MM.1S (cell line): ENCODE measurements at regions not wholly inside any gene's neighbourhood (a gene's known extent, or its start where the extent isn't known, plus 50 kb on each side); places are given as distances from the start of the nearest gene placed in this dataset.

ENCODE experiments used
- EZH2 ChIP-seq: fragments of 300-600 bp; sonication (generic); optimal IDR thresholded peaks from 2 replicates; pipeline ENCODE3; 2017; ENCODE audit warnings: low read depth, mild to moderate bottlenecking, antibody characterized with exemption, low read length, mixed read lengths
- TF ChIP-seq, protein P1 (sequence below): fragments of 300-600 bp; sonication (generic); IDR thresholded peaks from 2 replicates; pipeline ENCODE4 v1.5.1; 2016; ENCODE audit warnings: antibody characterized with exemption, low read length, mixed read lengths

DNA sequence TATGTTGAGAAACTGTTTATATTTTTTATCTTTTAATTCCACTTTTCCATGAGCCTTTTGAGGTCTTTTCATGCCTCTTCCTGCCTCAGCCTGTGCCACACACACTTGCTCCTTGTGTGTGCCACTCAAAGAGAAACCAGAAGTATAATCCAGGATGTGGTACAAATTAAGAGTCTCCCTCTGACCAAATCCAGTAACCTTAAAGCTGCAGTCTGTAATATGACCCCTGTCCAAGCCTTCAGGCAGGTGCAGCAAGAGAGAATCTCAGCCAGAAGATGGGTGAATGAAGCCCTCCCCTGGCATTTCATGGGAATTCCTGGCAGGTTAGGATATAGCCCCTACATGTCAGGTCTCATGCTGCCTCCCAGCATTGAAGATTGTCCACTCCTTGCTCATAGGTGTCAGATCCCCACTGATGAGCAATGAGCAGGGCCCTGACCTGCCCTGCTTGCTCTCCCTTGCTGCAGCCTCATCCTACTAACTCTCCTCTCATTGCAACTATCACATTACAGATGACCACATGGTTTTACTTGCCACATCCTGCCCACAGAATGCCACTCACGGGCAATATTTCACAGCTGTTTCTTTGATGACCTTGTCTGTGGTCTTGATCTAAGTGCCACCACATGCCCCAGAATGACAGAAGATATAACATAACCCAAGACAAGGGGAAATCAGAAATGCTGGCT lies 169.3 kb downstream of the SEC16B start:
- no peak for TF ChIP-seq EZH2
- TF ChIP-seq, protein P1, sequence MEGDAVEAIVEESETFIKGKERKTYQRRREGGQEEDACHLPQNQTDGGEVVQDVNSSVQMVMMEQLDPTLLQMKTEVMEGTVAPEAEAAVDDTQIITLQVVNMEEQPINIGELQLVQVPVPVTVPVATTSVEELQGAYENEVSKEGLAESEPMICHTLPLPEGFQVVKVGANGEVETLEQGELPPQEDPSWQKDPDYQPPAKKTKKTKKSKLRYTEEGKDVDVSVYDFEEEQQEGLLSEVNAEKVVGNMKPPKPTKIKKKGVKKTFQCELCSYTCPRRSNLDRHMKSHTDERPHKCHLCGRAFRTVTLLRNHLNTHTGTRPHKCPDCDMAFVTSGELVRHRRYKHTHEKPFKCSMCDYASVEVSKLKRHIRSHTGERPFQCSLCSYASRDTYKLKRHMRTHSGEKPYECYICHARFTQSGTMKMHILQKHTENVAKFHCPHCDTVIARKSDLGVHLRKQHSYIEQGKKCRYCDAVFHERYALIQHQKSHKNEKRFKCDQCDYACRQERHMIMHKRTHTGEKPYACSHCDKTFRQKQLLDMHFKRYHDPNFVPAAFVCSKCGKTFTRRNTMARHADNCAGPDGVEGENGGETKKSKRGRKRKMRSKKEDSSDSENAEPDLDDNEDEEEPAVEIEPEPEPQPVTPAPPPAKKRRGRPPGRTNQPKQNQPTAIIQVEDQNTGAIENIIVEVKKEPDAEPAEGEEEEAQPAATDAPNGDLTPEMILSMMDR = no peak
